NCI-H345 treated with DMSO at 0.1 percent for 48 hours (cell line): ENCODE measurements at regions not wholly inside any gene's neighbourhood (a gene's known extent, or its start where the extent isn't known, plus 50 kb on each side); places are given as distances from the start of the nearest gene placed in this dataset.

Experiments used
- DNase-seq: peaks from one replicate; lab custom pipeline; 2025; ENCODE audit not compliant: unreplicated experiment; lab: John Stamatoyannopoulos, UW

- no peak for DNase-seq
These were observed 160.6 kb upstream of the PLCXD3 start for GRCh38 chr5:41670854-41671479.

GRCh38 chr5:41670216-41670615 is 159.8 kb upstream of the PLCXD3 start:
- no peak for DNase-seq

- no peak for DNase-seq
These were observed 150.9 kb upstream of the PLCXD3 start for GRCh38 chr5:41661254-41661653.

- DNase-seq = no peak
These were observed 146.2 kb upstream of the PLCXD3 start for GRCh38 chr5:41656597-41656996.

GRCh38 chr5:41650131-41650530 is 139.7 kb upstream of the PLCXD3 start:
- no peak for DNase-seq

- DNase-seq = no peak
These were observed 139.3 kb upstream of the PLCXD3 start for GRCh38 chr5:41649659-41650058.

- no peak for DNase-seq
These were observed 138.6 kb upstream of the PLCXD3 start for GRCh38 chr5:41648996-41649395.

GRCh38 chr5:41641621-41642020 is 131.2 kb upstream of the PLCXD3 start:
- no peak for DNase-seq

GRCh38 chr5:41638685-41639084 is 128.3 kb upstream of the PLCXD3 start:
- DNase-seq = no peak

- DNase-seq = no peak
These were observed 127.5 kb upstream of the PLCXD3 start for GRCh38 chr5:41637869-41638268.

GRCh38 chr5:41637424-41637823 is 127.0 kb upstream of the PLCXD3 start:
- DNase-seq = no peak

GRCh38 chr5:41636605-41637004 is 126.2 kb upstream of the PLCXD3 start:
- peak; percentile 74 for DNase-seq

GRCh38 chr5:41629897-41630296 is 119.5 kb upstream of the PLCXD3 start:
- no peak for DNase-seq

GRCh38 chr5:41625571-41625970 is 115.2 kb upstream of the PLCXD3 start:
- DNase-seq = no peak

GRCh38 chr5:41621420-41621819 is 111.0 kb upstream of the PLCXD3 start:
- DNase-seq = no peak

- DNase-seq = no peak
These were observed 107.6 kb upstream of the PLCXD3 start for GRCh38 chr5:41617843-41618515.

GRCh38 chr5:41610386-41610785 is 100.0 kb upstream of the PLCXD3 start:
- DNase-seq = no peak

- DNase-seq = no peak
These were observed 90.3 kb upstream of the PLCXD3 start for GRCh38 chr5:41600731-41601130.

GRCh38 chr5:41598011-41598410 is 87.6 kb upstream of the PLCXD3 start:
- no peak for DNase-seq

GRCh38 chr5:41587668-41588067 is 77.3 kb upstream of the PLCXD3 start:
- no peak for DNase-seq

- peak; percentile 37 for DNase-seq
These were observed 64.8 kb upstream of the PLCXD3 start for GRCh38 chr5:41575110-41575779.

GRCh38 chr5:41574391-41574790 is 64.0 kb upstream of the PLCXD3 start:
- DNase-seq = no peak
